GM12891 (cell line): ENCODE measurements at regions not wholly inside any gene's neighbourhood (a gene's known extent, or its start where the extent isn't known, plus 50 kb on each side); places are given as distances from the start of the nearest gene placed in this dataset.

Source experiments
- POLR2A ChIP-seq: IDR thresholded peaks from 2 replicates; pipeline ENCODE4 v1.6.1; 2011; ENCODE audit warnings: low read depth, low read length, control low read depth
- POLR2AphosphoS5 ChIP-seq: IDR thresholded peaks from 2 replicates; pipeline ENCODE4 v1.6.1; 2011; ENCODE audit warnings: low read depth, low read length, control low read depth
- POU2F2 ChIP-seq: IDR thresholded peaks from 2 replicates; pipeline ENCODE4 v1.6.1; 2011; ENCODE audit warnings: low read depth, mild to moderate bottlenecking, control low read depth, low read length, moderate library complexity
- SPI1 ChIP-seq: IDR thresholded peaks from 2 replicates; pipeline ENCODE4 v1.6.1; 2011; ENCODE audit warnings: low read depth, low read length, control low read depth
- TAF1 ChIP-seq: IDR thresholded peaks from 2 replicates; pipeline ENCODE4 v1.6.1; 2011; ENCODE audit warnings: low read depth, low read length, control low read depth

- TF ChIP-seq POLR2AphosphoS5 = no peak
- TF ChIP-seq TAF1 = no peak
- TF ChIP-seq POU2F2 = no peak
- TF ChIP-seq POLR2A = no peak
- TF ChIP-seq SPI1 = no peak
Observed at GRCh38 chr4:14700083-14700482, 302.2 kb upstream of the CPEB2 start.
